BJ (cell line): ENCODE measurements at regions not wholly inside any gene's neighbourhood (a gene's known extent, or its start where the extent isn't known, plus 50 kb on each side); places are given as distances from the start of the nearest gene placed in this dataset.

Experiments
- CTCF ChIA-PET: fragments of 350-600 bp; formaldehyde crosslinking; extraction: SDS; loops from one replicate; lab custom pipeline; 2021; ENCODE audit warnings: antibody characterized with exemption, inconsistent platforms; lab: Yijun Ruan, JAX
- POLR2A ChIA-PET: fragments of 300-600 bp; sonication (Branson Sonifier 250); formaldehyde crosslinking; extraction: SDS; loops from one replicate; lab custom pipeline; 2021; ENCODE audit warnings: antibody characterized with exemption; lab: Charles Lee
- DNase-seq: peaks from one replicate; pipeline ENCODE4 v3.0.0-alpha.2; 2011; ENCODE audit warnings: low read depth
- H3K27me3 ChIP-seq: 2 replicates; pipeline ENCODE4 v1.6.0; 2011; ENCODE audit warnings: low read length; ENCODE audit not compliant: control insufficient read depth, insufficient read depth
- H3K36me3 ChIP-seq: 2 replicates; pipeline ENCODE4 v1.5.1; 2011; ENCODE audit warnings: low read length; ENCODE audit not compliant: control insufficient read depth, insufficient read depth
- H3K4me3 ChIP-seq: 2 replicates; pipeline ENCODE4 v1.5.1; 2011; ENCODE audit warnings: low read depth, mild to moderate bottlenecking, control low read depth, low read length
- TF ChIP-seq, protein P1 (sequence below): IDR thresholded peaks from 2 replicates; pipeline ENCODE4 v1.5.1; 2011; ENCODE audit warnings: low read depth, mild to moderate bottlenecking, control low read depth, inconsistent platforms, low read length, moderate library complexity; ENCODE audit not compliant: insufficient read depth

DNA sequence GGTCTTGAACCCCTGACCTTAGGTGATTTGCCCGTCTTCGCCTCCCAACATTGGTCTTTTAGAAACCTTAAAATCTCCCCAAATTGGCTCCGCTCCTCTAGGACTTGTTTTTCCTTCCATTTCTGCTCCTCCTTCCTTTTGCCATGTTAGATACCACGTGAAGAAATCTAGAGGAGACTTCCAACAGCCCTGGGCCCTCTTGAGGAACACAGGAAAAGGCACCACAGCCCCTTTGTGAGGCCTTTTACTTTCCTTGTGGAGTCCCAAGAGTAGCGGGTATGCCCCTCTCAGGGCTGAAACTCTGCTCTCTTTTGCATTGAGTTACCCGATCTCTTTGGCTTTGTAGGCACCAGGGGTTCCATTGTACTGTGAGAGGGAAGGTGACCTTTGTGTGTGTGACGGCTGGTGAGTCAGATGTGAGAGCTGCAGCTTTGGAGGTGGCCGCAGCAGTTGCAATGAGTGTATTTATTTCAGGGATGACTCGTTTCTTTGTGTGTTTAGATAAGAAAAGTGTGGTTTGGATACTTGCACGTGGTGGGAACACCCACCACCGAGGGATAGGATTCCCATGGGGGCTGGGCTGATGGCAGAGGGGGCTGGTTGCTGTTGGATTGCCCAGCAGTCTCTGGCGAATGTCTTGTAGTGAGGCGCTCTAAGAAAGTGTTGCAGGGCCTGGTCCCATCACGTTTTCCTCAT, 218.4 kb upstream of the HS6ST1 start:
- no peaks in the 10 kb centered on the region for H3K36me3 ChIP-seq
- CTCF ChIA-PET = interaction anchor here (1.1 kb wide), 1 partner anchor 26 kb away, joined by 3 read pairs; no protein-coding TSS in a partner anchor
- POLR2A ChIA-PET = no interaction called here
- TF ChIP-seq, protein P1, sequence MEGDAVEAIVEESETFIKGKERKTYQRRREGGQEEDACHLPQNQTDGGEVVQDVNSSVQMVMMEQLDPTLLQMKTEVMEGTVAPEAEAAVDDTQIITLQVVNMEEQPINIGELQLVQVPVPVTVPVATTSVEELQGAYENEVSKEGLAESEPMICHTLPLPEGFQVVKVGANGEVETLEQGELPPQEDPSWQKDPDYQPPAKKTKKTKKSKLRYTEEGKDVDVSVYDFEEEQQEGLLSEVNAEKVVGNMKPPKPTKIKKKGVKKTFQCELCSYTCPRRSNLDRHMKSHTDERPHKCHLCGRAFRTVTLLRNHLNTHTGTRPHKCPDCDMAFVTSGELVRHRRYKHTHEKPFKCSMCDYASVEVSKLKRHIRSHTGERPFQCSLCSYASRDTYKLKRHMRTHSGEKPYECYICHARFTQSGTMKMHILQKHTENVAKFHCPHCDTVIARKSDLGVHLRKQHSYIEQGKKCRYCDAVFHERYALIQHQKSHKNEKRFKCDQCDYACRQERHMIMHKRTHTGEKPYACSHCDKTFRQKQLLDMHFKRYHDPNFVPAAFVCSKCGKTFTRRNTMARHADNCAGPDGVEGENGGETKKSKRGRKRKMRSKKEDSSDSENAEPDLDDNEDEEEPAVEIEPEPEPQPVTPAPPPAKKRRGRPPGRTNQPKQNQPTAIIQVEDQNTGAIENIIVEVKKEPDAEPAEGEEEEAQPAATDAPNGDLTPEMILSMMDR = no peak
- H3K27me3 ChIP-seq = no peaks in the 10 kb centered on the region
- peak; percentile 76 for DNase-seq
- no peak overlapping the region for H3K4me3 ChIP-seq

DNA sequence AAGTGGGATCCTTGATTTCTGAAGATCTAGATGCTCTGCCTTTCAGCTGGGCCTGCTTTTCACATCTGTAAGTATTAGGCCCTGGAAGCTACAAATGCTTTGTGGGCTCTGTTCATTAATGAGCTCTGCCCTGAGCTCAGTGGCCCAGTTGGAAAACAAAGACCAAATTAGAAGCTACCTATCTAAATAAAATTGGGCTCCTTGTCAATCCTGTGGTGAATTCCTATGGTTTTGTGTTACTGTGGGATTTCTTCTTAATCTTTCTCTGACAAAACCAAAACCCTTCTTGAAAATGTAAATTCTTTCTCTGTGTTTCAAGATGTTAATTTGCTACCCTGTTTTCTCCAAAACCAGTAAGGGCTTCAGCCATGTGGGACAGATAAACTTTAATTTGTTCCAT, 219.0 kb upstream of the HS6ST1 start:
- ChIA-PET CTCF (interaction anchor here (1.1 kb wide), 1 partner anchor 26 kb away, joined by 3 read pairs; no protein-coding TSS in a partner anchor), POLR2A (no interaction called here)
- Histone ChIP-seq H3K36me3 (no peaks in the 10 kb centered on the region), H3K4me3 (no peak overlapping the region), H3K27me3 (no peaks in the 10 kb centered on the region)
- DNase-seq = no peak
- TF ChIP-seq, protein P1 = no peak

GRCh38 chr2:128538396-128538795, 219.7 kb upstream of the HS6ST1 start:
- POLR2A ChIA-PET = no interaction called here
- CTCF ChIA-PET = interaction anchor here (0.6 kb wide), 1 partner anchor 59 kb away, joined by 3 read pairs; no protein-coding TSS in a partner anchor

GRCh38 chr2:128540670-128541069, 222.0 kb upstream of the HS6ST1 start:
- no peak for DNase-seq
- TF ChIP-seq, protein P1 = no peak
- Histone ChIP-seq H3K4me3 (no peak overlapping the region), H3K27me3 (no peaks in the 10 kb centered on the region), H3K36me3 (no peaks in the 10 kb centered on the region)
- POLR2A ChIA-PET = no interaction called here
- CTCF ChIA-PET = interaction anchor here (1.3 kb wide), 1 partner anchor 14 kb away, joined by 3 read pairs; no protein-coding TSS in a partner anchor

More at GRCh38 chr2:128538396-128538795, 219.7 kb upstream of the HS6ST1 start:
- Histone ChIP-seq H3K4me3 (no peak overlapping the region), H3K36me3 (no peaks in the 10 kb centered on the region), H3K27me3 (no peaks in the 10 kb centered on the region)
- TF ChIP-seq, protein P1 = no peak
- no peak for DNase-seq

DNA sequence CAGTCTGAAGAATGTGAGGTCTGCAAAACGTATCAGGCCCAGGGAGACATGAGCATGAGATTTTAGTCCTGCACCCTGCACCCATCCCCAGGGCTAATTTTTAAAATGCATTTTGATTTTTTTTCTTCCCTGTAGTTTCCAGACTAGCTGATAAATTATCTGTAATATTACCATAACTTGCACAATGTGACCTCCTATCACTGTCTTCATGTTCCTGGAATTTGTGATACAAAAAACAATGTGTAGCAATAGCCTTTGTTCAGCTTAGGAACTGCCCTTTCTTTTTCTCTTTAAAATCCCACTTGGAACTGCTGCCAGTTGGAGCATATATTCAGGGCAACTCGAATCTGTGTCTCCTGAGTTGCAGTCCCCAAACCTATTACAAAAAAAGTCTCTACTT, 222.8 kb upstream of the HS6ST1 start:
- no peaks in the 10 kb centered on the region for H3K27me3 ChIP-seq
- H3K4me3 ChIP-seq = no peak overlapping the region
- no peaks in the 10 kb centered on the region for H3K36me3 ChIP-seq
- DNase-seq = no peak
- TF ChIP-seq, protein P1 = no peak
- ChIA-PET CTCF (interaction anchor here (1.3 kb wide), 1 partner anchor 14 kb away, joined by 3 read pairs; no protein-coding TSS in a partner anchor), POLR2A (no interaction called here)
